Activated naive CD4-positive, alpha-beta T cell treated with anti-CD3 and anti-CD28 coated beads, Interleukin-2, amount 50 U/mL, for 72 hours (primary cell): ENCODE measurements at regions not wholly inside any gene's neighbourhood (a gene's known extent, or its start where the extent isn't known, plus 50 kb on each side); places are given as distances from the start of the nearest gene placed in this dataset.

Experiments used
- ATAC-seq, 2 donors: fragments of 150-1000 bp; cut with Tn5 transposase; 2 replicates each; pipeline ENCODE4 v1.10.0; 2021; ENCODE audit warnings: mild to moderate bottlenecking in 2 of 2, moderate library complexity in 2 of 2
- DNase-seq, 2 donors: peaks; one replicate each; pipeline ENCODE4 v3.0.0; 2021 to 2022; ENCODE audit warnings: low spot score in 2 of 2
- H3K27ac Mint-ChIP-seq, 2 donors: one replicate each; pipeline ENCODE4 v1.8.0; 2022; ENCODE audit warnings: mild to moderate bottlenecking in 2 of 2, mixed read lengths in 2 of 2
- H3K36me3 Mint-ChIP-seq, 2 donors: one replicate each; pipeline ENCODE4 v1.8.0; 2022; ENCODE audit warnings: mixed read lengths in 2 of 2
- H3K9me3 Mint-ChIP-seq, 2 donors: one replicate each; pipeline ENCODE4 v1.8.0; 2022; ENCODE audit warnings: mixed read lengths in 2 of 2

- Mint-ChIP-seq H3K36me3 (no peaks in the 10 kb centered on the region), H3K27ac (no peak overlapping the region), H3K9me3 (no peaks in the 10 kb centered on the region)
- DNase-seq, result no peak
- no peak for ATAC-seq
Observed at GRCh38 chrX:80282535-80282934, 137.7 kb upstream of the TENT5D start.

GRCh38 chrX:80285131-80285773 lies 135.0 kb upstream of the TENT5D start:
- no peaks in the 10 kb centered on the region for H3K36me3 Mint-ChIP-seq
- no peak overlapping the region for H3K27ac Mint-ChIP-seq
- ATAC-seq (no peak), DNase-seq (no peak)
- no peaks in the 10 kb centered on the region for H3K9me3 Mint-ChIP-seq

- Mint-ChIP-seq H3K9me3 (peaks cover 0 to 5% of the 10 kb centered on the region in 2 donors), H3K36me3 (no peaks in the 10 kb centered on the region), H3K27ac (no peak overlapping the region)
- ATAC-seq (no peak), DNase-seq (no peak)
Observed at GRCh38 chrX:80290834-80291233, 129.4 kb upstream of the TENT5D start.

- DNase-seq, result no peak
- H3K36me3 Mint-ChIP-seq, result no peaks in the 10 kb centered on the region
- no peak for ATAC-seq
- peaks cover 0 to 5% of the 10 kb centered on the region in 2 donors for H3K9me3 Mint-ChIP-seq
- H3K27ac Mint-ChIP-seq, result no peak overlapping the region
Observed at GRCh38 chrX:80293354-80293753, 126.9 kb upstream of the TENT5D start.

- no peak for DNase-seq
- peak; percentile 45 to 62 for ATAC-seq
- no peaks in the 10 kb centered on the region for H3K9me3 Mint-ChIP-seq
- no peaks in the 10 kb centered on the region for H3K36me3 Mint-ChIP-seq
- H3K27ac Mint-ChIP-seq, result no peak overlapping the region
Observed at GRCh38 chrX:80306007-80306406, 114.2 kb upstream of the TENT5D start.

GRCh38 chrX:80312448-80312847 lies 107.8 kb upstream of the TENT5D start:
- Mint-ChIP-seq H3K36me3 (no peaks in the 10 kb centered on the region), H3K27ac (no peak overlapping the region)

GRCh38 chrX:80316526-80316925 lies 103.7 kb upstream of the TENT5D start:
- Mint-ChIP-seq H3K36me3 (no peaks in the 10 kb centered on the region), H3K27ac (no peak overlapping the region), H3K9me3 (peaks cover 5 to 6% of the 10 kb centered on the region in 2 donors)
- ATAC-seq (no peak), DNase-seq (no peak)

More at GRCh38 chrX:80312448-80312847, 107.8 kb upstream of the TENT5D start:
- no peaks in the 10 kb centered on the region for H3K9me3 Mint-ChIP-seq
- DNase-seq (no peak), ATAC-seq (no peak)

GRCh38 chrX:80317646-80318045 lies 102.6 kb upstream of the TENT5D start:
- Mint-ChIP-seq H3K36me3 (peaks cover 0 to 6% of the 10 kb centered on the region in 2 donors), H3K27ac (no peak overlapping the region), H3K9me3 (peaks cover 5 to 12% of the 10 kb centered on the region in 2 donors)
- no peak for ATAC-seq
- DNase-seq, result no peak

GRCh38 chrX:80331285-80331684 lies 89.0 kb upstream of the TENT5D start:
- ATAC-seq (no peak), DNase-seq (no peak)
- no peaks in the 10 kb centered on the region for H3K9me3 Mint-ChIP-seq
- no peak overlapping the region for H3K27ac Mint-ChIP-seq
- H3K36me3 Mint-ChIP-seq, result no peaks in the 10 kb centered on the region

GRCh38 chrX:80334583-80334982 lies 85.7 kb upstream of the TENT5D start:
- DNase-seq (no peak), ATAC-seq (no peak)
- Mint-ChIP-seq H3K9me3 (no peaks in the 10 kb centered on the region), H3K27ac (no peak overlapping the region), H3K36me3 (no peaks in the 10 kb centered on the region)

GRCh38 chrX:80335062-80335830 lies 85.0 kb upstream of the TENT5D start:
- no peak for ATAC-seq
- Mint-ChIP-seq H3K9me3 (no peaks in the 10 kb centered on the region), H3K27ac (no peak overlapping the region), H3K36me3 (no peaks in the 10 kb centered on the region)
- DNase-seq, result peak in 1 of 2 donors; percentile 2

GRCh38 chrX:80354966-80355465 lies 65.2 kb upstream of the TENT5D start:
- Mint-ChIP-seq H3K27ac (no peak overlapping the region), H3K36me3 (no peaks in the 10 kb centered on the region), H3K9me3 (no peaks in the 10 kb centered on the region)
- ATAC-seq (no peak), DNase-seq (no peak)
